GM12878 (cell line): ENCODE measurements at regions not wholly inside any gene's neighbourhood (a gene's known extent, or its start where the extent isn't known, plus 50 kb on each side); places are given as distances from the start of the nearest gene placed in this dataset.
A peak's percentile ranks its signal among the peaks of the same experiment; 100 is the strongest.

ENCODE experiments used
- CBX5 ChIP-seq: sonication (generic); IDR thresholded peaks from 2 replicates; pipeline ENCODE4 v1.6.1; 2016; ENCODE audit warnings: low read depth, moderate library complexity, mild to moderate bottlenecking, inconsistent platforms
- CUX1 ChIP-seq: IDR thresholded peaks from 2 replicates; pipeline ENCODE4 v1.6.1; 2012; ENCODE audit warnings: improper control_type of control experiment, low read depth, low read length; ENCODE audit not compliant: insufficient replicate concordance
- IKZF1 ChIP-seq: fragments of 450-650 bp; conservative IDR thresholded peaks from 2 replicates; pipeline ENCODE4 v1.6.1; 2017; ENCODE audit warnings: antibody characterized with exemption, mild to moderate bottlenecking
- JUNB ChIP-seq: IDR thresholded peaks from 2 replicates; pipeline ENCODE4 v1.6.1; 2016; ENCODE audit warnings: antibody characterized with exemption, mild to moderate bottlenecking
- MAX ChIP-seq: IDR thresholded peaks from 2 replicates; pipeline ENCODE4 v1.6.1; 2012; ENCODE audit warnings: low read depth, low read length, improper control_type of control experiment
- NFXL1 ChIP-seq: fragments of 450-650 bp; IDR thresholded peaks from 2 replicates; pipeline ENCODE4 v1.6.1; 2017; ENCODE audit warnings: antibody characterized with exemption, mild to moderate bottlenecking, borderline replicate concordance
- NR2C1 ChIP-seq: fragments of 450-650 bp; IDR thresholded peaks from 2 replicates; pipeline ENCODE4 v1.6.1; 2017; ENCODE audit warnings: antibody characterized with exemption, mild to moderate bottlenecking, moderate library complexity
- NR2F1 ChIP-seq: fragments of 450-650 bp; conservative IDR thresholded peaks from 2 replicates; pipeline ENCODE4 v1.6.1; 2017; ENCODE audit warnings: mild to moderate bottlenecking
- POLR2AphosphoS5 ChIP-seq: IDR thresholded peaks from 2 replicates; pipeline ENCODE4 v1.6.1; 2011; ENCODE audit warnings: mild to moderate bottlenecking, low read length, inconsistent platforms
- POU2F2 ChIP-seq: IDR thresholded peaks from 3 replicates; pipeline ENCODE4 v1.6.1; 2011; ENCODE audit warnings: low read depth, mild to moderate bottlenecking, low read length, borderline replicate concordance
- RB1 ChIP-seq: fragments of 450-650 bp; formaldehyde crosslinking; IDR thresholded peaks from 2 replicates; pipeline ENCODE4 v1.6.1; 2017; ENCODE audit warnings: mild to moderate bottlenecking, borderline replicate concordance
- RBBP5 ChIP-seq: fragments of 200-600 bp; sonication (generic); conservative IDR thresholded peaks from 2 replicates; pipeline ENCODE4 v1.6.1; 2016
- SMARCA5 ChIP-seq: fragments of 450-650 bp; IDR thresholded peaks from 2 replicates; pipeline ENCODE4 v1.6.1; 2017; ENCODE audit warnings: mild to moderate bottlenecking
- SP1 ChIP-seq: IDR thresholded peaks from one replicate; pipeline ENCODE4 v1.6.1; 2011; ENCODE audit warnings: low read depth, low read length
- ZZZ3 ChIP-seq: IDR thresholded peaks from 2 replicates; pipeline ENCODE4 v1.6.1; 2011; ENCODE audit warnings: low read depth; ENCODE audit not compliant: control insufficient read depth, insufficient read length

DNA sequence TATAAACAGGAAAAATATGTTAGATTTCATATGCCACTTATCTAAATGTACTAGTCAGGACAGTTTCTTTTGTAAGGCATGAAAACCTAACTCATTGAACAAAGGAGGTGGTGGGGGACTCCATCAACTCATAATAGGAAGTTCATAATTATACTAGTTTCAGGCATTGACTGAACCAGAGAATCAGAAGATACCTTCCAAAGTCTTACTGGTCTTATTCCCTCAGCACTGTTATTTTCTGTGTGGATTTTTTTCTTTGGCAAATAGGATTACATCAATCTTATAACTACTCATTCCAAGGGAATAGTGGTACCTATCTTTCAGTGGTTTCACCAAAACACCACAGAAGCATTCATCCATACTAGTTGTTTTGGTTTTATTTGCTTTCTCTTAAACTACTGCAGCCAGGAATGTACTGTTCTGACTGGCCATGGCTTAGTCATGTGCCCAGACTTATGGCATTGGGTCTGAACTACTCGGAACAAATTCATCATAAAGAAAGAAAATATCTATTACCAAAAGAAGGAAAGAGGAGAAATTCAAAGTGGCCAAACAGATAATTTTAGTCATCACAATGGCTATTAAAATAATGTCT is 273.9 kb downstream of the ARAP2 start (continued):
- TF ChIP-seq POU2F2 = no peak
- TF ChIP-seq ZZZ3 = no peak
- TF ChIP-seq SMARCA5 = no peak
- no peak for TF ChIP-seq RB1
- no peak for TF ChIP-seq SP1
- no peak for TF ChIP-seq POLR2AphosphoS5
- TF ChIP-seq CUX1 = no peak
- no peak for TF ChIP-seq MAX
- no peak for TF ChIP-seq NR2F1
- TF ChIP-seq RBBP5 = no peak
- TF ChIP-seq JUNB = peak; percentile 75
- peak; percentile 46; the same call in 1 of the 2 replicates for TF ChIP-seq IKZF1
- TF ChIP-seq NFXL1 = no peak
- TF ChIP-seq CBX5 = no peak
- TF ChIP-seq NR2C1 = no peak
